HEK293T (cell line): ENCODE measurements at regions not wholly inside any gene's neighbourhood (a gene's known extent, or its start where the extent isn't known, plus 50 kb on each side); places are given as distances from the start of the nearest gene placed in this dataset.

Experiments used
- ARNT ChIP-seq: fragments of 450-650 bp; IDR thresholded peaks from 2 replicates; pipeline ENCODE4 v1.6.1; 2017; ENCODE audit warnings: mild to moderate bottlenecking
- BHLHE40 ChIP-seq: fragments of 450-650 bp; IDR thresholded peaks from 2 replicates; pipeline ENCODE4 v1.6.1; 2016; ENCODE audit warnings: mild to moderate bottlenecking, moderate library complexity, borderline replicate concordance
- CTBP1 ChIP-seq: fragments of 450-650 bp; IDR thresholded peaks from 2 replicates; pipeline ENCODE4 v1.6.1; 2016; ENCODE audit warnings: borderline replicate concordance
- ELF4 ChIP-seq: fragments of 450-650 bp; IDR thresholded peaks from 2 replicates; pipeline ENCODE4 v1.6.1; 2017; ENCODE audit warnings: antibody characterized with exemption
- FOXM1 ChIP-seq: fragments of 450-650 bp; IDR thresholded peaks from 2 replicates; pipeline ENCODE4 v1.6.1; 2017; ENCODE audit warnings: mild to moderate bottlenecking, borderline replicate concordance
- L3MBTL2 ChIP-seq: fragments of 450-650 bp; conservative IDR thresholded peaks from 2 replicates; pipeline ENCODE4 v1.6.1; 2016; ENCODE audit warnings: mild to moderate bottlenecking
- LEF1 ChIP-seq: fragments of 450-650 bp; IDR thresholded peaks from 2 replicates; pipeline ENCODE4 v1.6.1; 2017; ENCODE audit warnings: mild to moderate bottlenecking, borderline replicate concordance
- NFRKB ChIP-seq: fragments of 450-650 bp; IDR thresholded peaks from 2 replicates; pipeline ENCODE4 v1.6.1; 2016; ENCODE audit warnings: mild to moderate bottlenecking, moderate library complexity
- PKNOX1 ChIP-seq: fragments of 450-650 bp; IDR thresholded peaks from 2 replicates; pipeline ENCODE4 v1.6.1; 2016
- SP1 ChIP-seq: fragments of 450-650 bp; IDR thresholded peaks from 2 replicates; pipeline ENCODE4 v1.6.1; 2017
- SUZ12 ChIP-seq: fragments of 450-650 bp; IDR thresholded peaks from 2 replicates; pipeline ENCODE4 v1.6.1; 2016; ENCODE audit warnings: mild to moderate bottlenecking
- TARDBP ChIP-seq: fragments of 450-650 bp; IDR thresholded peaks from 2 replicates; pipeline ENCODE4 v1.6.1; 2016
- ZNF384 ChIP-seq: fragments of 450-650 bp; IDR thresholded peaks from 2 replicates; pipeline ENCODE4 v1.6.1; 2016

- no peak for TF ChIP-seq BHLHE40
- TF ChIP-seq NFRKB: no peak
- TF ChIP-seq L3MBTL2: no peak
- no peak for TF ChIP-seq ARNT
- TF ChIP-seq ZNF384: no peak
- no peak for TF ChIP-seq LEF1
- no peak for TF ChIP-seq PKNOX1
- no peak for TF ChIP-seq SUZ12
- TF ChIP-seq TARDBP: no peak
- no peak for TF ChIP-seq CTBP1
- TF ChIP-seq ELF4: no peak
- no peak for TF ChIP-seq FOXM1
- no peak for TF ChIP-seq SP1
Observed at GRCh38 chr10:65312876-65313275, 1613.0 kb upstream of the LRRTM3 start.
